Cerebellar cortex (tissue), 1 donor: ENCODE measurements at regions not wholly inside any gene's neighbourhood (a gene's known extent, or its start where the extent isn't known, plus 50 kb on each side); places are given as distances from the start of the nearest gene placed in this dataset.
"Not testable (repeated sequence)": the region's sequence is repeated elsewhere in the genome, so short reads cannot be mapped to it uniquely, and the experiment has no call there.

Source experiments
- DNase-seq: peaks from one replicate; pipeline ENCODE4 v3.0.0-alpha.2; 2015; ENCODE audit warnings: low spot score

GRCh38 chr2:208685929-208686328 is 279.3 kb downstream of the PTH2R start:
- not testable (repeated sequence) for DNase-seq

GRCh38 chr2:208686665-208687064 is 280.1 kb downstream of the PTH2R start:
- DNase-seq, result no peak

GRCh38 chr2:208687720-208688119 is 281.1 kb downstream of the PTH2R start:
- DNase-seq, result not testable (repeated sequence)

- DNase-seq, result no peak
These were observed 291.5 kb downstream of the PTH2R start for GRCh38 chr2:208698114-208698513.

GRCh38 chr2:208708486-208708885 is 301.9 kb downstream of the PTH2R start:
- no peak for DNase-seq

- no peak for DNase-seq
These were observed 305.0 kb downstream of the PTH2R start for GRCh38 chr2:208711598-208711997.

GRCh38 chr2:208713066-208713745 is 306.6 kb downstream of the PTH2R start:
- DNase-seq, result no peak

GRCh38 chr2:208718828-208719227 is 312.2 kb downstream of the PTH2R start:
- DNase-seq, result no peak

GRCh38 chr2:208722731-208723130 is 316.1 kb downstream of the PTH2R start:
- DNase-seq, result no peak

GRCh38 chr2:208725280-208725679 is 318.7 kb downstream of the PTH2R start:
- DNase-seq, result no peak

GRCh38 chr2:208726242-208726641 is 319.6 kb downstream of the PTH2R start:
- DNase-seq, result no peak

GRCh38 chr2:208751663-208752415 is 345.2 kb downstream of the PTH2R start:
- not testable (repeated sequence) for DNase-seq

- no peak for DNase-seq
These were observed 350.8 kb downstream of the PTH2R start for GRCh38 chr2:208757364-208757763.

GRCh38 chr2:208773074-208773473 is 366.5 kb downstream of the PTH2R start:
- not testable (repeated sequence) for DNase-seq

- no peak for DNase-seq
These were observed 374.6 kb downstream of the PTH2R start for GRCh38 chr2:208781166-208781565.

- DNase-seq, result no peak
These were observed 375.5 kb downstream of the PTH2R start for GRCh38 chr2:208782097-208782496.

GRCh38 chr2:208783184-208783583 is 376.6 kb downstream of the PTH2R start:
- no peak for DNase-seq

- DNase-seq, result not testable (repeated sequence)
These were observed 378.2 kb downstream of the PTH2R start for GRCh38 chr2:208784774-208785173.

- no peak for DNase-seq
These were observed 384.7 kb downstream of the PTH2R start for GRCh38 chr2:208791257-208791656.

GRCh38 chr2:208792766-208793165 is 386.2 kb downstream of the PTH2R start:
- DNase-seq, result no peak

- no peak for DNase-seq
These were observed 386.8 kb downstream of the PTH2R start for GRCh38 chr2:208793434-208793833.

- DNase-seq, result no peak
These were observed 387.8 kb downstream of the PTH2R start for GRCh38 chr2:208794288-208794975.

- DNase-seq, result no peak
These were observed 392.1 kb downstream of the PTH2R start for GRCh38 chr2:208798698-208799097.
